ENCODE measurements at regions not wholly inside any gene's neighbourhood (a gene's known extent, or its start where the extent isn't known, plus 50 kb on each side); places are given as distances from the start of the nearest gene placed in this dataset.

- Mint-ChIP-seq H3K36me3 (ENCODE audit: low read depth) (no peaks in the 10 kb centered on the region), H3K27ac (no peak overlapping the region), H3K4me1 (peaks cover 15% of the 10 kb centered on the region), H3K9me3 (no peaks in the 10 kb centered on the region), H3K27me3 (ENCODE audit: low read depth) (peaks cover 4% of the 10 kb centered on the region), H3K4me3 (no peak overlapping the region)
- TF ChIP-seq, protein P1, sequence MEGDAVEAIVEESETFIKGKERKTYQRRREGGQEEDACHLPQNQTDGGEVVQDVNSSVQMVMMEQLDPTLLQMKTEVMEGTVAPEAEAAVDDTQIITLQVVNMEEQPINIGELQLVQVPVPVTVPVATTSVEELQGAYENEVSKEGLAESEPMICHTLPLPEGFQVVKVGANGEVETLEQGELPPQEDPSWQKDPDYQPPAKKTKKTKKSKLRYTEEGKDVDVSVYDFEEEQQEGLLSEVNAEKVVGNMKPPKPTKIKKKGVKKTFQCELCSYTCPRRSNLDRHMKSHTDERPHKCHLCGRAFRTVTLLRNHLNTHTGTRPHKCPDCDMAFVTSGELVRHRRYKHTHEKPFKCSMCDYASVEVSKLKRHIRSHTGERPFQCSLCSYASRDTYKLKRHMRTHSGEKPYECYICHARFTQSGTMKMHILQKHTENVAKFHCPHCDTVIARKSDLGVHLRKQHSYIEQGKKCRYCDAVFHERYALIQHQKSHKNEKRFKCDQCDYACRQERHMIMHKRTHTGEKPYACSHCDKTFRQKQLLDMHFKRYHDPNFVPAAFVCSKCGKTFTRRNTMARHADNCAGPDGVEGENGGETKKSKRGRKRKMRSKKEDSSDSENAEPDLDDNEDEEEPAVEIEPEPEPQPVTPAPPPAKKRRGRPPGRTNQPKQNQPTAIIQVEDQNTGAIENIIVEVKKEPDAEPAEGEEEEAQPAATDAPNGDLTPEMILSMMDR (IDR thresholded peaks at IDR 0.05; ENCODE audit: unreplicated experiment in 3 of 3), result no peak
Observed at GRCh38 chr4:81356621-81357020, 115.1 kb downstream of the RASGEF1B start.

DNA sequence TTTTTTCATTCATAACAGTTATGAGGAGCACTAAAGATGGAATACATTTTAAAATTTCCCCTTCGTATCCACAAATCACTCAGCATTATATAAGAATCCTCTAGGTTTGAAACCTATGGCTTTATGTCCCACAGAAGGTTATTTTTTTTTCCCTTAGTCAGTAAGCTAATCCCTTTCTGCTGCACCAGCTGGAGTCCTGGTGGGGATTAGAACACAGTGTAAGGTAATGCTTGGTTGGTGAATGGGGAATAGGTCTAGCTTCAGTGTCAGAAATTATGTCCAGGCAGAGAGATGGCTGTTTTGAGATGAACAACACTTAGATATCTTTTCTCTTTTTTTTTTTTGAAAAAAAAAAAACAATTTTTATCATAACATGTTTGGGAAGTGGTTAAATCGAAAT is 116.6 kb downstream of the RASGEF1B start:
- Mint-ChIP-seq H3K36me3 (ENCODE audit: low read depth) (no peaks in the 10 kb centered on the region), H3K27me3 (ENCODE audit: low read depth) (peaks cover 4% of the 10 kb centered on the region), H3K27ac (no peak overlapping the region), H3K9me3 (no peaks in the 10 kb centered on the region), H3K4me1 (peaks cover 18% of the 10 kb centered on the region), H3K4me3 (no peak overlapping the region)
- TF ChIP-seq, protein P1 (IDR thresholded peaks at IDR 0.05; ENCODE audit: unreplicated experiment in 3 of 3), result no peak

DNA sequence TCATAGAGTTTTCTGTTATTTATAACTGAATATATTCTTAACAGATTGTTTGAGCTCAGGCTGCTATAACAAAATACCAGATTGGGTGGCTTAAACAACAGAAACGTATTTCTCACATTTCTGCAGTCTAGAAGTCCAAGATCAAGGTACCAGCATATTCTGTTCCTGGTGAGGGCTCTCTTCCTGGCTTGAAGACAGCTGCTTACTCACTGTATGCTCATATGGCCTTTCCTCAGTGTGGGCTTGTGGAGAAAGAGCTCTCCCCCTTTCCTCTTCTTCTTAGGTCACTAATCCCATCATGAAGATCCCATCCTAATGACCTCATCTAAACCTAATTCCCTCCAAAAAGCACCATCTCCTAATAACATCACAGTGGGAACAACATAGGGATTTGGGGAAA is 117.8 kb downstream of the RASGEF1B start:
- no peak overlapping the region for H3K4me3 Mint-ChIP-seq
- TF ChIP-seq, protein P1 (IDR thresholded peaks at IDR 0.05; ENCODE audit: unreplicated experiment in 3 of 3), result no peak
- H3K4me1 Mint-ChIP-seq, result peaks cover 18% of the 10 kb centered on the region

DNA sequence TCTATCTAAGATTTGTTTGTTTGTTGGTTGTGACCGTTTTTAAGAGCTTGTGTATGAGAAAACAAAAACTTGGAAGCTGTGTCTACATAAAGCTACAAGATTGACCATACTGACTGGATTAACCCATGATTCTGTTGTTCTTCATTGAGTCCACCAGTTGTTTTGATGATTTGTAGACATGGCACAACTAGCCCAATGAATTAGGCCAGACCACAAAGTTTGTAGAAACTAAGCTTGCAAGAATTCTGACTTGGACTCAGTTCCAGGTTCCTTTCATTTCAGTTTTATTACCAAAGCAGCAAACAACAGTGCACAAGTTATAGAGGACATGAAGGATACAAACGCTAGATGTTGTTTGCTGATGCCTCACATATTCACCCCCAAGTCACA is 119.3 kb downstream of the RASGEF1B start:
- Mint-ChIP-seq H3K27me3 (ENCODE audit: low read depth) (no peaks in the 10 kb centered on the region), H3K4me1 (peaks cover 18% of the 10 kb centered on the region), H3K27ac (peak overlapping the region; percentile 1 to 68 (median 25)), H3K9me3 (no peaks in the 10 kb centered on the region), H3K36me3 (ENCODE audit: low read depth) (no peaks in the 10 kb centered on the region), H3K4me3 (no peak overlapping the region)
- TF ChIP-seq, protein P1 (IDR thresholded peaks at IDR 0.05; ENCODE audit: unreplicated experiment in 3 of 3), result no peak

More for the DNA sequence above, 117.8 kb downstream of the RASGEF1B start:
- Mint-ChIP-seq H3K36me3 (ENCODE audit: low read depth) (no peaks in the 10 kb centered on the region), H3K27me3 (ENCODE audit: low read depth) (peaks cover under 1% of the 10 kb centered on the region), H3K27ac (peak overlapping the region in 1 of 3 experiments; percentile 11), H3K9me3 (no peaks in the 10 kb centered on the region)

DNA sequence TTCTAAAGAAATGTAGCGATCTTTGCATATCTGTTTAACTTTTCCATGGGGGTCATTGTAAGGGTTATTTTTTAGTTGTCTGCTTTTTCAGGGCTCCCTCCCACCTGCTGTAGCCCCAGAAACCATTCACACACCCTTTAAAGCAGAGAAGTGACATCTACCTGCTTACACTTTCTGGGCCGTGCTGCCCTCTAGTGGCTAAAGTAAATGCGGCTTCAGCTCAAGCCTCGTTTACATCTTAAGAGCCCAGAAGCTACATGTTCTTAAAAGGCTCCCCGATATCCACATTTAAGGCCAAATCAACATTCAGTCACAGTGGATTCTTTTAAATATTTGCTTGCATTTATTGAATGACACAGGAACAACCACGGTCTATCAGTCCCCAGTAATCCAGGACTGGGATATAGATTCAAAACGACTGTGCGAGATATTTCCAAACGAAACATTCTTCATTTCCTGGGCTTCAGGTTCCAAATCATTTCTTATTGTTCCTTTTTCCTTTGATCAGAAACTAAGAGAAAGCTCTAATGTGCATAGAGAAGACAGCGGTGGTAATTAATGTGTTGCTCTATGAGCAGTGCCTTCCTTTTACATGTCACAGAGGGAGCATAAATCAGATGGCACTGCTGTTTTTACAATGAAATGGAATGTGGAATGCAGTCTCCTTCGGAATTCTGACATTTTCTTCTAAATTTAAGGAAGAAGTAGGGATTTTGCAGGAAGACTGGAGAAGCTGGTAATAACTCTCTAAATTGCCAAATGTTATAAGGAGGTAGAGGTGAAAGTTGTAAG is 119.9 kb downstream of the RASGEF1B start:
- H3K4me1 Mint-ChIP-seq, result peaks cover 18% of the 10 kb centered on the region
- no peaks in the 10 kb centered on the region for H3K27me3 Mint-ChIP-seq (ENCODE audit: low read depth)
- peak overlapping the region; percentile 24 to 46 (median 31) for H3K4me3 Mint-ChIP-seq
- H3K36me3 Mint-ChIP-seq (ENCODE audit: low read depth), result no peaks in the 10 kb centered on the region
- TF ChIP-seq, protein P1 (IDR thresholded peaks at IDR 0.05; ENCODE audit: unreplicated experiment in 3 of 3), result peak; percentile 92 to 95 (median 95)
- H3K27ac Mint-ChIP-seq, result peak overlapping the region; percentile 1 to 68 (median 25)
- H3K9me3 Mint-ChIP-seq, result no peaks in the 10 kb centered on the region

DNA sequence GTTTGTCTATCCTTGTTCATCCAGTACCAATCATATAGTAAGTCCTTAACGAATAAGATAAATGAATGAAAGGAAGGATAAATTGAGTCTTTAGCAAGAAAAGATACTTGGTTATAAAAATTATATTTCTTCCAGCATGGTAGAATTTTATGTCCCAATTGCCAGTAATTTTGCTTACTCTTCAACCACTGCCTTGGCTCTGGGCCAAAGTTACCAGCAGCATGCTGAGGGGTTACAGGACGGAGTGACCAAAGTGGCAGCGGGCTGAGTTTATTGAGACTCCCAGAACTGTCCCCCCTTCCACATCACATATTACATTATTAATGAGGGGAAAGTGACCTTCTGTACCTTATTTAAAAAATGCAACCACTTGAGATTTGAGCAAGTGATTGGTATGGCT is 121.7 kb downstream of the RASGEF1B start:
- H3K27me3 Mint-ChIP-seq (ENCODE audit: low read depth), result no peaks in the 10 kb centered on the region
- H3K9me3 Mint-ChIP-seq, result peaks cover 2% of the 10 kb centered on the region
- no peak overlapping the region for H3K4me3 Mint-ChIP-seq

More for the DNA sequence above, 121.7 kb downstream of the RASGEF1B start:
- H3K27ac Mint-ChIP-seq, result peak overlapping the region in 1 of 3 experiments; percentile 11
- H3K4me1 Mint-ChIP-seq, result peaks cover 18% of the 10 kb centered on the region
- H3K36me3 Mint-ChIP-seq (ENCODE audit: low read depth), result no peaks in the 10 kb centered on the region
- TF ChIP-seq, protein P1 (IDR thresholded peaks at IDR 0.05; ENCODE audit: unreplicated experiment in 3 of 3), result no peak

Measured in nephron (organoid).